ENCODE measurements at regions not wholly inside any gene's neighbourhood (a gene's known extent, or its start where the extent isn't known, plus 50 kb on each side); places are given as distances from the start of the nearest gene placed in this dataset.
A peak's percentile ranks its signal among the peaks of the same experiment; 100 is the strongest.

DNA sequence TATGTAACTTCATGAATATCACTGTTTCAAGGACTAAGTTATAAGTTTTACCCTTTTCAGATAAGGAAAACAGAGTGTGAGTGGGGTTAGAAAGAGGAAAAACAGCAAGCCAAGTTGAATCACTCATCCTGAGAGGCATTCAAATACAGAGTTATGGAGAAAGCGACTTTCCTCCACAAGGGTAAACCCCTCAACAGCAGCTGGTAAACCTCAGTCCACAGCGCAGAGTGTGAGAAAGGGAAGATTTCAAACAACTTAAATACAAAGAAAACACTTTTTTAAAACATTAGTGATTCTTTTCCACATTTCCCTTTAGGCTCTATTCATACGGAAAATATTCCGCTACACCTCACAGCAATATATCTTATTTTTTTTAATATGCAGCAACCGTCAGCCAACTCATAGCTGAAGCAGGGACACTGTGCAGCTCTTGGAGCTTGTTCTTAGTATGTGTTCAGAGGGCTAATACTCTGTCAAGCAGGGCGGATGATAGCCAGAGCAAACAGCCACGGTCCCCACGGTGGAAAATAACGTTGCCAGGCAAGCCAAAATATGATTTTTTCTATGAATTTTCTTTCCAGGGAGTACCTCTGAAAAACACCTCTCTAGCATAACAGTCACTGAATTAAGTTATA, 488.9 kb upstream of the FAT1 start:
- DNase-seq (ENCODE audit: insufficient read length, low spot score) (no peak), FAIRE-seq (no peak)

DNA sequence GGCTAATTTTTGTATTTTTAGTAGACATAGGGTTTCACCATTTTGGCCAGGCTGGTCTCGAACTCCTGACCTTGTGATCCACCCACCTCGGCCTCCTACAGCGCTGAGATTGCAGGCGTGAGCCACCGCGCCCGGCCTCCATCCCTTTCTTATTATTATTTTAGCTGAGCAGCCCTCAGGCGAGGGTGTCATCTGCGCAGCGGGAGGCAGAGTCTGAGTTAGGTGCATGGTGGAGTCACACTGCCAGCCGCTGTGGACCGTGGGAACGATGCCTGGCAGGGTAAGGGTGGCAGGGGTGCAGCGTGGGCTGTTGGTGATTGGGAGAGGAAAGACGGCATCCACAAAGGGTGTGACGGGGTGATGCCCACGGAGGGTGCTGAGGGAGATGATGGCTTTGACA, 491.8 kb upstream of the FAT1 start:
- DNase-seq (ENCODE audit: insufficient read length, low spot score) = no peak
- FAIRE-seq = no peak

DNA sequence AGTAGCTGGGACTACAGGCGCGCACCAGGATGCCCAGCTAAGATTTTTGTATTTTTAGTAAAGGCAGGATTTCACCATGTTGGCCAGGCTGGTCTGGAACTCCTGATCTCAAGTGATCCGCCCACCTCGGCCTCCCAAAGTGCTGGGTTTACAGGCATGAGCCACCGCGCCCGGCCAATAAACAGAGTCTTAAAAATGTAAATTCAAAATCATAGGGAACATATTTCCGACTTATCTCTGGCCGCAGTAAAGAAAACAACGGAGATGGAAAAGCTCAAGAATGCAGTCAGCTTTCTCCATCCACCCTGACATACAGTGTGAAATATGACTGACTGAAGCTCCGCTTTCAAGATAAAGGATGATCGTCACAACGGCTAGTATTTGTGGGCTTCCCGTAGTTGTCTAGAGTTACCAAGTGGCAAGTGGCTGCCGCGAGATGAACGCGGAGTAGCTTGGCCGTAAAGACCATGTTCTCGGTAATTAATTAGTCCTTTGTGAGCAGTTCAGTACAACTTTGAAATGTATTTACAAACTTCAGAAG, 495.1 kb upstream of the FAT1 start:
- FAIRE-seq (no peak), DNase-seq (ENCODE audit: insufficient read length, low spot score) (no peak)

DNA sequence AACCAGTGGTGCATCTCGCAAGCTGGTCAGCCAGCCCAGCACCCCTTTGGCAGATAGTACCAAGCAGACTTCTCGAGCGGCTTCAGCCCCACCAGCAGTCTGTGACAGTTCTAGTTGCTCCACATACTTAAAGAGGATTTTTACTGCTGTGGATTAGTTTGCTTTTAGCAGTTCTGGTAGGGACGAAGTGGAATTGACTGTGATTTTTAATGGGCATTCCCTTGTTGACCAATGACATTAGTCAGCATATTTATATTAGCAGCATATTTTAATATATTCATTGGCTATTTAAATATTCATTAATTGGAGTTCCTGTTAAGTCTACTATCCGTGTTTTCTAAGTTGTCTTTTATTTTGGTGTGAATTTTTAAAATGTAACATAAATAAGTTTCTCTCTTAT, 500.9 kb upstream of the FAT1 start:
- FAIRE-seq (no peak), DNase-seq (ENCODE audit: insufficient read length, low spot score) (no peak)

DNA sequence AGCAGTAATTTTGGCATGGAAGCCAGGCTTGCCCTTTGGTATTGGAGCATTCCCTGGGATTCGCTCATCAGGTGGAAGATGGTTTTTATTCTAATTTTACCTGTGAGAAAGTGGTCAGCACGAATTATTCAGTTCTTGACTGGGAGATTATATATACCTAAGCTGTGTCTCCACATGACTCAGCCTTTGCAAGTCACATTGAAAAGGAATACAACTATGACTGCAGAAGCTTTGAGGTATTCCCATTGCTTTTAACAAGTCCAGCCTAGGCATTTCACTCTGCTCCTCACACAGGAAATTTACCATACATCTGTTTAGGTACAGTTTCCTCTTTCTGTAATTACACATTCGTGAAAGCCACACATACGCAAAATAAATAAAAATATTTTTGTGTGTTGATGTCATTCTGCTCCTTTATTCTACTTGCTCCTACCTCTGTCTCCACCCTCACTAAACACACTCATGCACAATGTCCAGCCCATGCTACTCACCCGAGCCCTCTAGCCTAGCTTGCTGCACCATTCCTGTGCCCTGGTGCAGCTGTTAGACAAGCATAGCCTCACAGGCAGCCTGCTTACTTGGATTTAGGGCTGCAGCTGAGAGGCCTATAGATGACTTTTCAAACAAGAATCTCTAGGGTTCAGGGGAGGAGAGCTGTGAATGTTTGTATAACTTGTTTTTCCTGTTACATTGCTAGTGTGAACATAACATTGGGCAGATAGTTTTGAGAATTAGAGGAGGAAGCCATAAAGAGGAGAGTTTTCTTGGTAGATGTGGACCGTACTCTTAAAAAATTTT, 504.4 kb upstream of the FAT1 start:
- FAIRE-seq (peak; percentile 44), DNase-seq (ENCODE audit: insufficient read length, low spot score) (peak; percentile 12)

DNA sequence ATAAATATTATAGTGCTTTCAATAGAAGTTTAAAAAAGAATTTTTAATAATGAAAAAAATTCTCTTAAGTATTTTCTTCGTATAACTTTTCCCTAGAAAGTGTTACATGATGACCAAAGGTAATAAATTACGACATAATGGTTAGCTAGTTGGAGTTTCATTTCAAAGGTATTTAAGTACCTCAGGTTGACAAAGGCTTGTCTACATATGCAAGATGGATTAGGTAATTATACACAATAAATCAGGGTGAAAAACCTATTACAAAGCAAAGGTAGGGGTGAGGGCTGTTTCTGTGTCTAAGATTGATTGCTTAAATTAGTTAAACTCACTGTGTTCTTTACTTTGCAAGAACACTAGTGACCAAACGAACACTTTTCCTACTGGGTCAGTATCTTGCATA, 508.5 kb upstream of the FAT1 start:
- DNase-seq (ENCODE audit: insufficient read length, low spot score) = no peak
- FAIRE-seq = no peak

DNA sequence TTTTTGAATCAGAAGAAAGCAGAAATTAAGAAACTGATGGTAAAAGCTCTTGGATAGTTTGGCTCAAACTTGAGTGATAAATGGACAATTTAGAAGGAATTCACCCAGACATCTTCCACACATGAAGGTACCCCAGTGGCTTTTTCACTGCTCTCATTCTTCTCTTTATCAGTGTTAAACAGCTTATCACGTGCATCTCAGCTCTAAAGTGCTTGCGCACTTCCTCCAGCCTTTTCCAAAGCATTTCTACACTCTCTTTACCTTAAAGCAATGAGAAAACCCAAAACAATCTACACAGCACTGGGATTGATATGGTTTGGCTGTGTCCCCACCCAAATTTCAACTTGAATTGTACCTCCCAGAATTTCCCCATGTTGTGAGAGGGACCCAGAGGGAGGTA, 509.1 kb upstream of the FAT1 start:
- DNase-seq (ENCODE audit: insufficient read length, low spot score) (no peak), FAIRE-seq (no peak)

DNA sequence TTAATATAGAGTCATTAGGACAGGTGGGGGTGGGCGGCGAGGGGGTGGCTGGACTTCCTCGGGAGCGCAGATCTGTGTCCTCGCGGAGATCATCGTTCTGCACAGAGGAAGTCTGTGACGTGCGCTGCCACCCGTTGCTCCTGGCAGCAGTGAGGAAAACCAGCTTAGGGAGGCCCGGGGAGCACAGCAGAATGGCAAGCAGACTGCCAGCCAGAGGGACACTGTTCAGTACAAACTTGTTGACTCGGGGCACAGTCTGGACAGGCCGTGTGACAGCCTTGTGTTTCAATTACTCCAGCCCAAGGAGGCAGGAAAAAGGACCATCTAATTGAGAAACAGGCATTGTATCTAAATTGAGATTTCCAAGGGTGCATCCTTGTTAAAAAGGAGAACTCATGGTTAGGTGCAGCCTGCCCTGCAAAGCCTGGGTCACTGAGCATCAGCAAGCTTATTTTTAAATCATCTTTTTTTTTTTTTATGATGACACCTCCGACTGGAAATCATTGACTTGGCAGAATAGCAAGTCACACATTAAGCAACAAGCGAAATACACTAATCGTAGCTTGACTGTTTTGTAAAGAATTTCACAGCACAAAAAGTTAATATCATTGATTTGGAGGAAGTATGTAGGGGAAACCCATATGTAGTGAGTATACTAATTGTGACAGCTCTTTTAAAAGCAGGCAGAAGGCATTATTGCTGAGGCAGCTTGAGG, 512.0 kb upstream of the FAT1 start:
- FAIRE-seq = no peak
- DNase-seq (ENCODE audit: insufficient read length, low spot score) = no peak

DNA sequence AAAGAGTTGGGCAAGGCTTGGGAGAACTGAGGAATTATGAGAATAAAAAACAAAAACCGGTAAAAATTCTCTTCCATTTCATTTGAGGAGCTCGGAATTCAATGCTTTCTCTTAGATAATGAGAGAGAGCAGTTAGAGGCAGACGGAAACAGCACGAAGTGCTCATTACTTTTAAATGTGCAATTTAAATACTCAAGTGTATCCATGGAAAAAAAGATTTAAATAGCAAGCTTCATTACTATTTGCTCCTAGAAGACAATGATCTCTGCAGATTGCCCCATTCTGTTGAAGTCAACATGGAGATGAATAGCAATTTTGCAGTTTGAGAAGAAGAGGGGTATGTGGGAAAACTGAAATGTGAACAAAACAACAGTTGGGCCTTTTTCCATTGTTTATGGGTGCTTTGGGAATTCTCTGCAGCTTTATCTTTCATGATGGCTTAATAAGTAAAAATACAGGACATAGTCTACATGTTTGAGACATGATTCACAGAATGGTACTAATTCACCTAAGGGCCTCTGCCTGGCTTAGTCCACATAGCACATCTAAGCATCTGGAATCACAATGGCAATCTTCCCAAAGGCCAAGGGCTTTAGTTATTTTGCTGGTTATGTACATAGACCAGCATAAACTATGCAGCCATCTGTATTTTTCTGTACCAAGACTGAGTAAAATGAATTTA, 512.7 kb upstream of the FAT1 start:
- no peak for FAIRE-seq
- peak; percentile 67 for DNase-seq (ENCODE audit: insufficient read length, low spot score)

DNA sequence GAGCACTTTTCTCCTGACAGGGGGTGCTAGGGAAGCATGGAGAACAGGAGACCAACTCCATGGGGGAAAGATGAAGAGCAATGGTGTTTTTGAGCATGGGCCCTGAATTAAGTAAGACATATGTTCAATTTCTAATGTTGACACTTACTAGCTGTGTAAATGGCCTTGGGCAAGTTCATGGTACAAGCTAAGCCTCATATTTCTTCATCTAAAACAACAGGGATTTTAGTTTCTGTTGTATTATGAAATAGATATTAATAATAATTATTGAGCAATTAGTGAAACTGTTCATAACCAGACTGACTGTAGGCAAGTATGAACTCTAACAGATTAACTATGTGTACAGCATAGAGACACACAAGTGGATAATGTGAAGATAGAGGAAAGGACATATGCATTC, 515.0 kb upstream of the FAT1 start:
- DNase-seq (ENCODE audit: insufficient read length, low spot score) (no peak), FAIRE-seq (no peak)

DNA sequence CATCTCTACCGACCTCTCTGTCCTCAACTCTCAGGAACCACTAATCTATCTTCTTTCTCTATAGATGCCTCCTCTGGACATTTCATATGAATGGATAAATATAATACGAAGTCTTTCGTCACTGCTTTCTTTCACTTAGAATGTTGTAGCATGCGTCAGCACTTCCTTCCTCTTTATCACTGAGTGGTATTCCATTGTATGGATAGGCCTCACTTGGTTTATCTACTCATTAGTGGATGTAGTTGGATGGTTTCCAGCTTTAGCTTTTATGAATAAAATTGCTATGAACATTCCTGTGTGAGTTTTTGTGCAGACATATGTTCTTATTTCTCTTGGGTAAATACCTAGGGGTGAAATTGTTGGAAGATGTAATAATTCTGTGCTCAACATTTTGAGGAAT, 528.2 kb upstream of the FAT1 start:
- FAIRE-seq = peak; percentile 64
- no peak for DNase-seq (ENCODE audit: insufficient read length, low spot score)

DNA sequence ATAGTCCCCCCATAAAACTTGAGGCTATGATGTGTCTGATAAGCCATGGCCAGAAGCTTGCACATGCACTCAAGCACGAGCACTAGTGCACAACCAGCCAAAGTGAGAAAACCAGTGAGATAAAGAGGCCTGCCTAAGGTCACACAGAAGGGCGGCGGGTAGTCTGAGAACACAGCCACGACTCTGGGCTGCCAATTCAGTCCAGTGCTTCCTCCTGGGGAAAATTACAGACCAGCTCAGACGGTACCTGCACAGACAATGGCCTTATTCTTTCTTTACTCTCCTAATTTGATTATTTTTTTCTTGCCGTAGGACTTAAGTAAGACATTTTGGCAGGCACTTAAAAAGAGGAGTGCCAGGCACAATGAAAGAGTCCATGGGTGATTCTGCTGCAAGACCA, 533.2 kb upstream of the FAT1 start:
- FAIRE-seq (no peak), DNase-seq (ENCODE audit: insufficient read length, low spot score) (no peak)

DNA sequence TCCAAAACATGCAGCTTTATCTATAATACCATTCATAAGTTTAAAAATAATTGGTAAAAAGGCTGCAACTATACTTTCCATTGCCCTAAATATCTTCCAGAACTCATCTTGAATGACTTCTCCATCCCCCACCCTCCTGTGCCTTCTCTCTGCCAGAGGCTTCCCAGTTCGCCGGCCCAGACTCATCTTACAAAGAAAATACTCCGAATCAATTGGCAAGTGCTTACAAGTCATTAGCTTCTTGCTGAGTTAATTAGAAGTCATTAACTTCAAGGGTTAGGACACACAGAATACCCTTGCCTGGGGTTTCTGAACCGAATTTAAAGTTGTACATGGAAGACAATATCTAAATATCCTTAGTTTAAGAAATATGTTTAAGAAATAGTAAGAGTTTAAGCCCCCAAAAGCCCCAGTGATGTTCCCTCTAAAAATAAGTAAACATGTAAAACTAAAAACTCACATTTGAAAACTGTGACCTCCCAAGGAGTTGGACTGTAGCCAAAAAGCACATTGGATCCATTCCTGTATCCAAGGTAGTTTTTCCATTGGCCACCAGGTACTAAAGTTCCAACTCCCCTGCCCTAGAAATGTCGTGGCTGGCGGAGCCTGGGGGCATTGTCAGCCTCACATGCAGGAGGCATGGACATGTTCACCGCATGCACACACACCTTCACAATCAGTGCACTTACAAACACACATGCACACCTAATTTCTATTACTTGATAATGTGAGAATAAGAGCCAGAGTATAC, 535.2 kb upstream of the FAT1 start:
- no peak for FAIRE-seq
- no peak for DNase-seq (ENCODE audit: insufficient read length, low spot score)

DNA sequence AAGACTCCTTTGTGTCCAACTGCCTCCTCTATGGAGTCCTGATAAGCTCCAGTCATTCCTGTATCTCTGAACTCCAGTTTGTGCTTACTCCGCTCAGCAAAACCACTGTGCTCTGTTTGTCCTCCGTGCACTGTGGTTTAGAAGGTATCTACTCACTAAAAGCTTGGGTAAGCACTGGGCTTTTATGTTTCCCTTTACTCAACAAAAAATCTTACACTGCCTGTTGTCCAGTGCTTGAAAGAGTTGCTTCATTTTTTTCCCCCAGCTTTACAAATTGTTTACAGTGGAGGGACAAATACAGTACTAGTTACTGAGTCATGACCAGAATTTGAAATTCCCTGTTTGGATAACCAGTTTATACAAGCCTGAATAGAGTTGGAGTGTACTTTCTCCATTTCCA, 545.3 kb upstream of the FAT1 start:
- DNase-seq (ENCODE audit: insufficient read length, low spot score) = no peak
- FAIRE-seq = no peak

DNA sequence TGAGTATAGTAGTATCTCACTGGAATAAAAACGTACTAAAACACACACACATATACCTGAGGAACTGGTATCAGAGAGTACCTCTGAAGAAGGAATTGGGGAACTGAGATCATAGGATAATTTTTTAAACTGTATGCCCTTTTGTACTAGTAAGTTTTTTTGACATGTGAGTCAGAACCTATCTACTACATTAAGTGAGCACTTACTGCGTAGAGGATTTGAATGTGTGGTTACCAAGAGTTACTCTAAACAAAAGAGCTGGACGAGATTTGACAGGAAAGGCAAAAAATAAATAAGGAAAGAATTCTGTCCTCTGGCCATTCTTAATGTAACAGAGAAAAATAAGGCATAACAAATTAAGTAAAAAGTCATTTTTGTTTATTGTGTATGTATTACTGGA, 546.5 kb upstream of the FAT1 start:
- FAIRE-seq (no peak), DNase-seq (ENCODE audit: insufficient read length, low spot score) (no peak)

DNA sequence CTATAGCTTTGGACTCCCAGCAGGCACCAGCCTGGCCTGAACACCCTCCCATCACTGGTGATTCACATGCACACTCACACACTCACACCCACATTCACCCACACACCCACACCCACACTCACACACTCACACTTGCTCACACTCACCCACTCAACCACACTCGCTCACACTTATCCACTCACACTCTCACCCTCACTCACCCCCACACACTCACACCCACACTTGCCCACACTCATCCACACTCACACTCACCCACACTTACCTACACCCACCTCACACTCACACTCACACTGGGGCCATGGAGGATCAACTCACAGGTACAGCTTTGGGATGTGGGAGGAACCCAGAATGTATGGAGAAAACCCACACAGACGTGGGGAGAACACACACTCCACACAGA, 548.2 kb upstream of the FAT1 start:
- FAIRE-seq (peak; percentile 90), DNase-seq (ENCODE audit: insufficient read length, low spot score) (no peak)

DNA sequence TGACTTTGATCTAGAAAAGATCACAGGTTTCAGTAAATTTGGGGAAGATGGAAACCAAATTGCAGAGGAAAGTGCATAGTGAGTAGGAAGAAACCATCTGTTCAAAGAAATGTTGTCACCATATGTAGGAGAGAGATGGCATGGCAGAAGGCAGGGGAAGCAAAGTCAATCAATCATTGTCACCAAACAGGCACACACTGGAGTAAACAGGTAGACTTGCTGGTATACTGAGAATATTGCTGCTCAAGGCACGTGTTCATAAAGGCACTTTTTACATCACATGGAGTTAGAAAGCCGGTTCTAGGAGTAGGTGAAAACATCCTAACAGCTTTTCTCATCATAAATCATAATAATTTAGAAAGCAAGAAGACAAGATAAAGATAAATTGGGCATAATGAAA, 550.5 kb upstream of the FAT1 start:
- no peak for DNase-seq (ENCODE audit: insufficient read length, low spot score)
- FAIRE-seq = no peak

DNA sequence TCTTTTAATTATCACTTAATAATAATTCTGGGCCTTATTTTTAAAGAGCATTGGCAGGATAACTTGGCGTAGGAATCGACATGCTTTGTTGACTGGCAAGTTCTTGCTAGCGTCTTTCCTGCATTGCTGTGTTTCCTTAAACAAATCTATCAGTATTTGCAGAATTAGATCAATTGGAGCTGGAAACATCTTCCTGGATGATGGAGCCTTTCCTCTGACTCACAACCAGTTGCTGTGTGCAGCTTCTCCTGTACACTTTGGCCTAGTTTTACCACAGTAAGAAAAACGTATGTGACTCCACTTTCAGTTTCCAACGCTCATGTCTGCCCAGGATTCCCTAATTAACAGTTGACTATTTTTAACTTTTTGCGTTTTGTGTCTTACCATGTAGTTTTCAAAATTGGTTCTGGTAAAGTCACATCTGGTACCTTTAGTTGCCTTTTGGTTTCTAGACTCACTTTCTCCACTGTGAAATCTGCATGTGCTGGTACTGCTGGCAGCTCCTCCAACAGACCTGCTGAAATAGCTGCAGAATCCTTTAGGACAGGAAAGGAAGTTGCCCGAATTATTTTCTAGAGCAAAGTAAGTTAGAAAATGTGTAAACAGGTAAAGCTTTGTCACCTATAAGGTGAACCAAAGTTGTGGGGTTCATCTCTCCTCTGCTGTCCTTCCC, 553.2 kb upstream of the FAT1 start:
- no peak for FAIRE-seq
- DNase-seq (ENCODE audit: insufficient read length, low spot score) = no peak

DNA sequence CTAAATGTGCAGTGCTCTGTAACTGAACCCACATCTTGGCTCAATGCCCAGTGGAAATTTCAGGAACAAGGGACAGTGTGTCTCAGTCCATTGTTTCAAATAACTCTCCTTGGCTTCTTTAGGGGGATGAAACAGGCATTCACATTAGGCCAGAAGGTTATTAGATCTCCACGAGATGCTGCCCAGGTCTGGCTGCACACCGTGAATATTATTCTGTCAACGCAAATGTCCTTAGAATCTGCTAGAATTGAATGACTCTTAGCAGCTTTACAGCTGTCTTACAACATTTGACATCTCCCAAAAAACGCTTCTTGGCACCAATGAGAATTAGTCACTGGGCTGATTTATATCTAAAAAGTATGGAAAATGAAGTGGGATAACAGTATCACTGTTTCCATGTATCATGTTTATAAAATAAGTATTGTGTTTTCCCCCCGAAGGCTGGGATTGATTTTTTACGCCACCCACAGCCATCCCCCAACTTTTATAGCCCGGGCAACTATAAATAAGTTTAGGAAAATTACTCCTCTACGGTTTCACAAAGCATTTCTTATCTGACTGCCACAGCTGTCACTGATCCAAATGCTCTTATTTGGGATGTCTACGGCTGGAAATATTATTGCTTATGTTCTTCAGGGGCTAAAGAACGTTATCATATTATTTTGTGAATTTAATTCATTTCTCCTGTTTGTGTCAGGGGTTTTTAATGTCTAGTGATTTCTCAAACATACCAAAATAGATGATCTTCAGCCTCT, 559.7 kb upstream of the FAT1 start:
- DNase-seq (ENCODE audit: insufficient read length, low spot score) (no peak), FAIRE-seq (no peak)

Measured in HTR-8/SVneo (cell line).